HEK293 (cell line): ENCODE measurements at regions not wholly inside any gene's neighbourhood (a gene's known extent, or its start where the extent isn't known, plus 50 kb on each side); places are given as distances from the start of the nearest gene placed in this dataset.

ENCODE experiments used
- CTCF ChIA-PET: fragments of 350-600 bp; formaldehyde crosslinking; extraction: SDS; loops from one replicate; lab custom pipeline; 2021; ENCODE audit warnings: antibody characterized with exemption; lab: Yijun Ruan, JAX
- POLR2A ChIA-PET: fragments of 300-600 bp; formaldehyde crosslinking; extraction: SDS; loops from one replicate; lab custom pipeline; 2020; ENCODE audit warnings: antibody characterized with exemption, inconsistent platforms; lab: Yijun Ruan, JAX
- H3K27ac ChIP-seq: fragments of 200-500 bp; sonication (Bioruptor generic); 2 replicates; pipeline ENCODE4 v1.5.1; 2014; ENCODE audit warnings: low read depth, low read length, control low read depth, inconsistent platforms; ENCODE audit errors: extremely low read depth
- H3K36me3 ChIP-seq, 2 experiments: fragments of 200-500 bp in 1 of 2; sonication (Bioruptor generic) in 1 of 2; 1 replicate in 1 of 2; 2 replicates in 1 of 2; pipeline ENCODE4 v1.5.1; 2014 to 2017; ENCODE audit warnings: inconsistent platforms in 2 of 2, low read length in 2 of 2; ENCODE audit not compliant: control insufficient read depth in 2 of 2, insufficient read depth in 1 of 2
- H3K4me1 ChIP-seq: fragments of 200-500 bp; sonication (Bioruptor generic); 2 replicates; pipeline ENCODE4 v1.5.1; 2014; ENCODE audit warnings: mild to moderate bottlenecking, low read length, inconsistent platforms; ENCODE audit not compliant: control insufficient read depth, insufficient read depth
- H3K4me3 ChIP-seq: 2 replicates; pipeline ENCODE4 v1.5.1; 2011; ENCODE audit warnings: low read depth, mild to moderate bottlenecking, control low read depth, low read length, moderate library complexity
- H3K9me3 ChIP-seq: fragments of 200-500 bp; sonication (Bioruptor generic); 2 replicates; pipeline ENCODE4 v1.5.1; 2014; ENCODE audit warnings: low read depth, low read length, inconsistent platforms; ENCODE audit not compliant: control insufficient read depth, insufficient read depth
- EGR2 ChIP-seq: fragments of 450-650 bp; formaldehyde crosslinking; IDR thresholded peaks from 2 replicates; pipeline ENCODE4 v1.5.1; 2016; ENCODE audit warnings: low read depth, missing biosample characterization, missing genetic modification characterization
- FEZF1 ChIP-seq: fragments of 450-650 bp; formaldehyde crosslinking; IDR thresholded peaks from 2 replicates; pipeline ENCODE4 v1.5.1; 2016; ENCODE audit warnings: missing biosample characterization, missing genetic modification characterization
- GFI1B ChIP-seq: fragments of 450-650 bp; formaldehyde crosslinking; IDR thresholded peaks from 2 replicates; pipeline ENCODE4 v1.5.1; 2016; ENCODE audit warnings: missing biosample characterization, missing genetic modification characterization
- HOXD13 ChIP-seq: sonication (generic); formaldehyde crosslinking; IDR thresholded peaks from 2 replicates; pipeline ENCODE4 v1.8.0; 2022; ENCODE audit warnings: missing genetic modification reagents, borderline replicate concordance
- KLF1 ChIP-seq: fragments of 450-650 bp; formaldehyde crosslinking; IDR thresholded peaks from 2 replicates; pipeline ENCODE4 v1.5.1; 2016; ENCODE audit warnings: missing biosample characterization, missing genetic modification characterization
- KLF9 ChIP-seq: fragments of 450-650 bp; formaldehyde crosslinking; IDR thresholded peaks from 2 replicates; pipeline ENCODE4 v1.5.1; 2016; ENCODE audit warnings: missing biosample characterization, missing genetic modification characterization, low read depth
- PRDM4 ChIP-seq: fragments of 450-650 bp; formaldehyde crosslinking; IDR thresholded peaks from 2 replicates; pipeline ENCODE4 v1.5.1; 2017; ENCODE audit warnings: missing biosample characterization, missing genetic modification characterization
- SCRT1 ChIP-seq: fragments of 450-650 bp; formaldehyde crosslinking; IDR thresholded peaks from 2 replicates; pipeline ENCODE4 v1.5.1; 2016; ENCODE audit warnings: missing biosample characterization, missing genetic modification characterization, borderline replicate concordance
- TCF7L2 ChIP-seq: IDR thresholded peaks from 2 replicates; pipeline ENCODE4 v1.6.1; 2011; ENCODE audit warnings: low read depth, mild to moderate bottlenecking, inconsistent platforms, low read length, moderate library complexity, borderline replicate concordance
- TRIM28 ChIP-seq: IDR thresholded peaks from 2 replicates; pipeline ENCODE4 v1.6.1; 2011; ENCODE audit warnings: low read length, control low read depth, borderline replicate concordance
- YY1 ChIP-seq: fragments of 450-650 bp; formaldehyde crosslinking; IDR thresholded peaks from 2 replicates; pipeline ENCODE4 v1.5.1; 2018; ENCODE audit warnings: missing biosample characterization, missing genetic modification characterization
- YY2 ChIP-seq: fragments of 450-650 bp; formaldehyde crosslinking; IDR thresholded peaks from 2 replicates; pipeline ENCODE4 v1.5.1; 2016; ENCODE audit warnings: missing biosample characterization, missing genetic modification characterization
- ZBTB7A ChIP-seq: fragments of 450-650 bp; formaldehyde crosslinking; IDR thresholded peaks from 2 replicates; pipeline ENCODE4 v1.5.1; 2016; ENCODE audit warnings: low read depth, missing biosample characterization, missing genetic modification characterization
- ZNF114 ChIP-seq: fragments of 450-650 bp; formaldehyde crosslinking; IDR thresholded peaks from 2 replicates; pipeline ENCODE4 v1.5.0; 2017; ENCODE audit warnings: missing biosample characterization, missing genetic modification characterization
- ZNF121 ChIP-seq: fragments of 450-650 bp; formaldehyde crosslinking; IDR thresholded peaks from 2 replicates; pipeline ENCODE4 v1.5.1; 2016; ENCODE audit warnings: missing biosample characterization, missing genetic modification characterization
- ZNF146 ChIP-seq: fragments of 450-650 bp; formaldehyde crosslinking; IDR thresholded peaks from 2 replicates; pipeline ENCODE4 v1.5.1; 2016; ENCODE audit warnings: missing biosample characterization, missing genetic modification characterization
- ZNF155 ChIP-seq: fragments of 450-650 bp; formaldehyde crosslinking; IDR thresholded peaks from 2 replicates; pipeline ENCODE4 v1.5.1; 2016; ENCODE audit warnings: missing biosample characterization, missing genetic modification characterization
- ZNF169 ChIP-seq: fragments of 450-650 bp; formaldehyde crosslinking; IDR thresholded peaks from 2 replicates; pipeline ENCODE4 v1.5.1; 2016; ENCODE audit warnings: missing biosample characterization, missing genetic modification characterization
- ZNF175 ChIP-seq: fragments of 450-650 bp; formaldehyde crosslinking; IDR thresholded peaks from 2 replicates; pipeline ENCODE4 v1.5.1; 2016; ENCODE audit warnings: missing biosample characterization, missing genetic modification characterization
- ZNF211 ChIP-seq: fragments of 450-650 bp; formaldehyde crosslinking; IDR thresholded peaks from 2 replicates; pipeline ENCODE4 v1.5.1; 2016; ENCODE audit warnings: low read depth, missing biosample characterization, missing genetic modification characterization
- ZNF214 ChIP-seq: fragments of 450-650 bp; formaldehyde crosslinking; IDR thresholded peaks from 2 replicates; pipeline ENCODE4 v1.5.1; 2017; ENCODE audit warnings: missing biosample characterization, mild to moderate bottlenecking, missing genetic modification characterization, borderline replicate concordance
- ZNF221 ChIP-seq: fragments of 450-650 bp; formaldehyde crosslinking; IDR thresholded peaks from 2 replicates; pipeline ENCODE4 v1.5.1; 2017; ENCODE audit warnings: missing biosample characterization, missing genetic modification characterization, borderline replicate concordance
- ZNF24 ChIP-seq: fragments of 450-650 bp; formaldehyde crosslinking; IDR thresholded peaks from 2 replicates; pipeline ENCODE4 v1.5.1; 2016; ENCODE audit warnings: missing biosample characterization, missing genetic modification characterization
- ZNF362 ChIP-seq: fragments of 450-650 bp; formaldehyde crosslinking; IDR thresholded peaks from 2 replicates; pipeline ENCODE4 v1.5.1; 2016; ENCODE audit warnings: missing biosample characterization, missing genetic modification characterization
- ZNF394 ChIP-seq: fragments of 450-650 bp; formaldehyde crosslinking; IDR thresholded peaks from 2 replicates; pipeline ENCODE4 v1.5.1; 2016; ENCODE audit warnings: missing biosample characterization, missing genetic modification characterization, mild to moderate bottlenecking, moderate library complexity, borderline replicate concordance
- ZNF398 ChIP-seq: fragments of 450-650 bp; formaldehyde crosslinking; IDR thresholded peaks from 2 replicates; pipeline ENCODE4 v1.5.1; 2017; ENCODE audit warnings: missing biosample characterization, missing genetic modification characterization
- ZNF510 ChIP-seq: fragments of 450-650 bp; formaldehyde crosslinking; IDR thresholded peaks from 2 replicates; pipeline ENCODE4 v1.5.1; 2018; ENCODE audit warnings: mild to moderate bottlenecking, missing genetic modification characterization, missing biosample characterization; ENCODE audit not compliant: insufficient replicate concordance
- ZNF571 ChIP-seq: fragments of 450-650 bp; formaldehyde crosslinking; IDR thresholded peaks from 2 replicates; pipeline ENCODE4 v1.5.0; 2017; ENCODE audit warnings: missing biosample characterization, missing genetic modification characterization
- ZXDB ChIP-seq: fragments of 450-650 bp; formaldehyde crosslinking; IDR thresholded peaks from 2 replicates; pipeline ENCODE4 v1.5.1; 2016; ENCODE audit warnings: missing biosample characterization, missing genetic modification characterization
- TF ChIP-seq, protein P1 (sequence below): fragments of 450-650 bp; formaldehyde crosslinking; IDR thresholded peaks from 2 replicates; pipeline ENCODE4 v1.5.1; 2016; ENCODE audit warnings: missing biosample characterization, missing genetic modification characterization, low read depth

- TF ChIP-seq ZNF175 (tag by site-specific recombination), result no peak
- no peak for TF ChIP-seq ZNF214 (tag by site-specific recombination)
- TF ChIP-seq ZNF24 (tag by site-specific recombination), result no peak
- TF ChIP-seq ZNF398 (tag by site-specific recombination), result no peak
- peak; percentile 98 for TF ChIP-seq ZNF211 (tag by site-specific recombination)
- no peak for TF ChIP-seq YY2 (tag by site-specific recombination)
- no peak for TF ChIP-seq ZNF146 (tag by site-specific recombination)
- TF ChIP-seq ZNF362 (tag by site-specific recombination), result no peak
- H3K36me3 ChIP-seq, result no peaks in the 10 kb centered on the region
- no peaks in the 10 kb centered on the region for H3K9me3 ChIP-seq
- H3K4me1 ChIP-seq, result no peaks in the 10 kb centered on the region
- H3K4me3 ChIP-seq, result no peak overlapping the region
- ChIA-PET POLR2A (no interaction called here), CTCF (no interaction called here)
- no peak overlapping the region for H3K27ac ChIP-seq
These were observed 447.7 kb upstream of the USP24 start for GRCh38 chr1:55662875-55663274.

GRCh38 chr1:55658917-55659316 is 443.8 kb upstream of the USP24 start:
- H3K27ac ChIP-seq, result no peak overlapping the region
- no peaks in the 10 kb centered on the region for H3K4me1 ChIP-seq
- CTCF ChIA-PET, result no interaction called here
- no peaks in the 10 kb centered on the region for H3K36me3 ChIP-seq
- POLR2A ChIA-PET, result no interaction called here
- H3K9me3 ChIP-seq, result no peaks in the 10 kb centered on the region
- H3K4me3 ChIP-seq, result no peak overlapping the region
- no peak for TF ChIP-seq KLF9 (tag by site-specific recombination)
- no peak for TF ChIP-seq ZNF571 (tag by site-specific recombination)
- no peak for TF ChIP-seq PRDM4 (tag by site-specific recombination)
- no peak for TF ChIP-seq YY2 (tag by site-specific recombination)
- TF ChIP-seq ZNF155, result no peak
- TF ChIP-seq GFI1B (tag by site-specific recombination), result 0 out of 2 replicates have a peak, but pooled peaks have one; percentile 41
- TF ChIP-seq, protein P1, sequence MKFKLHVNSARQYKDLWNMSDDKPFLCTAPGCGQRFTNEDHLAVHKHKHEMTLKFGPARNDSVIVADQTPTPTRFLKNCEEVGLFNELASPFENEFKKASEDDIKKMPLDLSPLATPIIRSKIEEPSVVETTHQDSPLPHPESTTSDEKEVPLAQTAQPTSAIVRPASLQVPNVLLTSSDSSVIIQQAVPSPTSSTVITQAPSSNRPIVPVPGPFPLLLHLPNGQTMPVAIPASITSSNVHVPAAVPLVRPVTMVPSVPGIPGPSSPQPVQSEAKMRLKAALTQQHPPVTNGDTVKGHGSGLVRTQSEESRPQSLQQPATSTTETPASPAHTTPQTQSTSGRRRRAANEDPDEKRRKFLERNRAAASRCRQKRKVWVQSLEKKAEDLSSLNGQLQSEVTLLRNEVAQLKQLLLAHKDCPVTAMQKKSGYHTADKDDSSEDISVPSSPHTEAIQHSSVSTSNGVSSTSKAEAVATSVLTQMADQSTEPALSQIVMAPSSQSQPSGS (tag by site-specific recombination), result no peak
- TF ChIP-seq ZNF221, result no peak
- no peak for TF ChIP-seq ZNF114
- TF ChIP-seq KLF1 (tag by site-specific recombination), result no peak
- no peak for TF ChIP-seq YY1 (tag by site-specific recombination)
- TF ChIP-seq TRIM28, result no peak
- no peak for TF ChIP-seq TCF7L2
- TF ChIP-seq FEZF1 (tag by site-specific recombination), result peak; percentile 76
- no peak for TF ChIP-seq ZNF121
- no peak for TF ChIP-seq ZNF510 (tag by site-specific recombination)
- TF ChIP-seq ZNF169 (tag by site-specific recombination), result no peak
- TF ChIP-seq ZNF394 (tag by site-specific recombination), result no peak
- TF ChIP-seq HOXD13, result no peak
- no peak for TF ChIP-seq SCRT1
- TF ChIP-seq ZXDB, result no peak
- TF ChIP-seq ZBTB7A (tag by site-specific recombination), result no peak
- TF ChIP-seq EGR2 (tag by site-specific recombination), result no peak
